ENCODE measurements at regions not wholly inside any gene's neighbourhood (a gene's known extent, or its start where the extent isn't known, plus 50 kb on each side); places are given as distances from the start of the nearest gene placed in this dataset.
"Not testable (repeated sequence)": the region's sequence is repeated elsewhere in the genome, so short reads cannot be mapped to it uniquely, and the experiment has no call there.

GRCh38 chr12:5096241-5096924, 52.7 kb downstream of the KCNA5 start:
- peak; percentile 89 for DNase-seq (ENCODE audit: low spot score)

- DNase-seq (ENCODE audit: low spot score): no peak
Observed at GRCh38 chr12:5097786-5098185, 54.1 kb downstream of the KCNA5 start.

- no peak for DNase-seq (ENCODE audit: low spot score)
Observed at GRCh38 chr12:5099136-5099535, 55.5 kb downstream of the KCNA5 start.

GRCh38 chr12:5099591-5099990, 55.9 kb downstream of the KCNA5 start:
- DNase-seq (ENCODE audit: low spot score): no peak

- DNase-seq (ENCODE audit: low spot score): no peak
Observed at GRCh38 chr12:5101686-5102085, 58.0 kb downstream of the KCNA5 start.

- no peak for DNase-seq (ENCODE audit: low spot score)
Observed at GRCh38 chr12:5102261-5102789, 58.6 kb downstream of the KCNA5 start.

- DNase-seq (ENCODE audit: low spot score): no peak
Observed at GRCh38 chr12:5102806-5103205, 59.1 kb downstream of the KCNA5 start.

GRCh38 chr12:5110345-5110744, 66.7 kb downstream of the KCNA5 start:
- DNase-seq (ENCODE audit: low spot score): no peak

- no peak for DNase-seq (ENCODE audit: low spot score)
Observed at GRCh38 chr12:5114436-5114835, 70.8 kb downstream of the KCNA5 start.

- not testable (repeated sequence) for DNase-seq (ENCODE audit: low spot score)
Observed at GRCh38 chr12:5121784-5122183, 78.1 kb downstream of the KCNA5 start.

- not testable (repeated sequence) for DNase-seq (ENCODE audit: low spot score)
Observed at GRCh38 chr12:5122256-5122831, 78.7 kb downstream of the KCNA5 start.

GRCh38 chr12:5123921-5124320, 80.2 kb downstream of the KCNA5 start:
- DNase-seq (ENCODE audit: low spot score): no peak

GRCh38 chr12:5124401-5124800, 80.7 kb downstream of the KCNA5 start:
- DNase-seq (ENCODE audit: low spot score): no peak

GRCh38 chr12:5134861-5135525, 91.3 kb downstream of the KCNA5 start:
- no peak for DNase-seq (ENCODE audit: low spot score)

- no peak for DNase-seq (ENCODE audit: low spot score)
Observed at GRCh38 chr12:5138256-5138655, 94.6 kb downstream of the KCNA5 start.

GRCh38 chr12:5138845-5139244, 95.2 kb downstream of the KCNA5 start:
- DNase-seq (ENCODE audit: low spot score): no peak

GRCh38 chr12:5139751-5140150, 96.1 kb downstream of the KCNA5 start:
- no peak for DNase-seq (ENCODE audit: low spot score)

- DNase-seq (ENCODE audit: low spot score): no peak
Observed at GRCh38 chr12:5140190-5140589, 96.5 kb downstream of the KCNA5 start.

GRCh38 chr12:5148880-5149279, 105.2 kb downstream of the KCNA5 start:
- DNase-seq (ENCODE audit: low spot score): no peak

- no peak for DNase-seq (ENCODE audit: low spot score)
Observed at GRCh38 chr12:5154091-5154490, 110.4 kb downstream of the KCNA5 start.

- no peak for DNase-seq (ENCODE audit: low spot score)
Observed at GRCh38 chr12:5155866-5156265, 112.2 kb downstream of the KCNA5 start.

GRCh38 chr12:5160827-5161226, 117.1 kb downstream of the KCNA5 start:
- no peak for DNase-seq (ENCODE audit: low spot score)

GRCh38 chr12:5163661-5164060, 120.0 kb downstream of the KCNA5 start:
- no peak for DNase-seq (ENCODE audit: low spot score)
